PC-9 (cell line): ENCODE measurements at regions not wholly inside any gene's neighbourhood (a gene's known extent, or its start where the extent isn't known, plus 50 kb on each side); places are given as distances from the start of the nearest gene placed in this dataset.

Source experiments
- CTCF ChIP-seq: fragments of 200-600 bp; sonication (generic); conservative IDR thresholded peaks from 2 replicates; pipeline ENCODE4 v1.6.1; 2017; ENCODE audit warnings: mixed run types, antibody characterized with exemption, mild to moderate bottlenecking, moderate library complexity
- EZH2 ChIP-seq: fragments of 200-600 bp; sonication (generic); IDR thresholded peaks from 2 replicates; pipeline ENCODE4 v1.8.0; 2017; ENCODE audit warnings: antibody characterized with exemption, low read depth

- no peak for TF ChIP-seq CTCF
- TF ChIP-seq EZH2 = no peak
Observed at GRCh38 chr6:114595591-114595990, 252.8 kb upstream of the HS3ST5 start.
